GM23338 (cell line): ENCODE measurements at regions not wholly inside any gene's neighbourhood (a gene's known extent, or its start where the extent isn't known, plus 50 kb on each side); places are given as distances from the start of the nearest gene placed in this dataset.

Source experiments
- ATAC-seq: fragments of 200-7000 bp; cut with Tn5 transposase; 3 replicates; pipeline ENCODE4 v1.9.1; 2020
- DNase-seq: peaks from one replicate; pipeline ENCODE4 v3.0.0-alpha.2; 2015; ENCODE audit warnings: low spot score
- H2AFZ ChIP-seq: fragments of 200-600 bp; sonication (generic); 2 replicates; pipeline ENCODE4 v1.8.0; 2016; ENCODE audit warnings: antibody characterized with exemption, mild to moderate bottlenecking, moderate library complexity
- H3F3A ChIP-seq: fragments of 200-600 bp; sonication (generic); replicated peaks from 2 replicates; pipeline ENCODE4 v1.8.0; 2017; ENCODE audit warnings: antibody characterized with exemption, mixed run types, low read depth
- H3K27ac ChIP-seq: fragments of 200-600 bp; sonication (generic); 2 replicates; pipeline ENCODE4 v1.6.1; 2016; ENCODE audit warnings: low read depth
- H3K27me3 ChIP-seq: fragments of 200-600 bp; sonication (generic); 2 replicates; pipeline ENCODE4 v1.8.0; 2016; ENCODE audit warnings: mild to moderate bottlenecking, mixed run types, moderate library complexity; ENCODE audit not compliant: insufficient read depth
- H3K36me3 ChIP-seq: fragments of 200-600 bp; sonication (generic); 2 replicates; pipeline ENCODE4 v1.8.0; 2016; ENCODE audit warnings: mild to moderate bottlenecking; ENCODE audit not compliant: insufficient read depth
- H3K4me1 ChIP-seq: fragments of 200-600 bp; sonication (generic); 2 replicates; pipeline ENCODE4 v1.8.0; 2016; ENCODE audit warnings: mild to moderate bottlenecking, moderate library complexity; ENCODE audit not compliant: insufficient read depth
- H3K4me2 ChIP-seq: fragments of 200-600 bp; sonication (generic); 2 replicates; pipeline ENCODE4 v1.7.1; 2017; ENCODE audit warnings: mixed run types
- H3K4me3 ChIP-seq: fragments of 200-600 bp; sonication (generic); 2 replicates; pipeline ENCODE4 v1.6.1; 2016; ENCODE audit warnings: mixed run types
- H3K79me2 ChIP-seq: fragments of 200-600 bp; sonication (generic); replicated peaks from 2 replicates; pipeline ENCODE4 v1.8.0; 2017; ENCODE audit warnings: mild to moderate bottlenecking; ENCODE audit not compliant: insufficient read depth
- H3K9me2 ChIP-seq: fragments of 200-600 bp; sonication (generic); 2 replicates; pipeline ENCODE4 v1.8.0; 2017; ENCODE audit not compliant: insufficient read depth
- H4K20me1 ChIP-seq: fragments of 200-600 bp; sonication (generic); replicated peaks from 2 replicates; pipeline ENCODE4 v1.8.0; 2017; ENCODE audit warnings: mild to moderate bottlenecking; ENCODE audit not compliant: insufficient read depth
- H3K27ac Mint-ChIP-seq: 2 replicates; pipeline ENCODE4 v1.8.0; 2020; ENCODE audit warnings: inconsistent platforms, mild to moderate bottlenecking, moderate library complexity, mixed read lengths
- H3K27me3 Mint-ChIP-seq: 3 replicates; pipeline ENCODE4 v1.8.0; 2022; ENCODE audit warnings: low read depth, mild to moderate bottlenecking, moderate library complexity, mixed read lengths, inconsistent platforms; ENCODE audit not compliant: insufficient read depth, poor library complexity
- H3K36me3 Mint-ChIP-seq: 3 replicates; pipeline ENCODE4 v1.8.0; 2021; ENCODE audit warnings: low read depth, mild to moderate bottlenecking, inconsistent platforms, moderate library complexity, mixed read lengths
- H3K4me1 Mint-ChIP-seq: 3 replicates; pipeline ENCODE4 v1.8.0; 2020; ENCODE audit warnings: mild to moderate bottlenecking, inconsistent platforms, mixed read lengths
- H3K4me3 Mint-ChIP-seq: 3 replicates; pipeline ENCODE4 v1.8.0; 2021; ENCODE audit warnings: moderate library complexity, mild to moderate bottlenecking, inconsistent platforms, mixed read lengths
- H3K9me3 Mint-ChIP-seq: 3 replicates; pipeline ENCODE4 v1.8.0; 2020; ENCODE audit warnings: moderate library complexity, mild to moderate bottlenecking, inconsistent platforms, mixed read lengths
- CREB1 ChIP-seq: fragments of 250-450 bp; sonication (Bioruptor Pico); IDR thresholded peaks from 2 replicates; pipeline ENCODE4 v1.5.0; 2020; ENCODE audit warnings: low read depth, mild to moderate bottlenecking, moderate library complexity
- EZH2 ChIP-seq: fragments of 200-600 bp; sonication (generic); IDR thresholded peaks from one replicate; pipeline ENCODE4 v1.8.0; 2017; ENCODE audit warnings: antibody characterized with exemption, mild to moderate bottlenecking, low read depth; ENCODE audit not compliant: unreplicated experiment
- EZH2phosphoT487 ChIP-seq: fragments of 200-600 bp; sonication (generic); IDR thresholded peaks from one replicate; pipeline ENCODE4 v1.8.1; 2018; ENCODE audit warnings: antibody characterized with exemption; ENCODE audit not compliant: unreplicated experiment
- JUNB ChIP-seq: IDR thresholded peaks from one replicate; pipeline ENCODE4 v1.6.1; 2016; ENCODE audit warnings: antibody characterized with exemption; ENCODE audit not compliant: unreplicated experiment
- NANOG ChIP-seq: IDR thresholded peaks from 2 replicates; pipeline ENCODE4 v1.6.1; 2016; ENCODE audit warnings: antibody characterized with exemption, borderline replicate concordance
- REST ChIP-seq: IDR thresholded peaks from one replicate; pipeline ENCODE4 v1.6.1; 2018; ENCODE audit warnings: antibody characterized with exemption; ENCODE audit not compliant: unreplicated experiment
- STAT1 ChIP-seq: IDR thresholded peaks from one replicate; pipeline ENCODE4 v1.6.1; 2016; ENCODE audit warnings: antibody characterized with exemption; ENCODE audit not compliant: unreplicated experiment
- ZNF114 ChIP-seq: fragments of 250-450 bp; sonication (Bioruptor Pico); IDR thresholded peaks from 2 replicates; pipeline ENCODE4 v1.5.0; 2020; ENCODE audit warnings: mild to moderate bottlenecking, moderate library complexity
- TF ChIP-seq, protein P1 (sequence below), 2 experiments: fragments of 200-600 bp in 1 of 2; sonication (generic) in 1 of 2; conservative IDR thresholded peaks; 2 replicates each; pipeline versions ENCODE4 v1.5.1 to v1.6.1; 2016 to 2017; ENCODE audit warnings: antibody characterized with exemption in 2 of 2, low read depth in 2 of 2, mild to moderate bottlenecking in 2 of 2, moderate library complexity in 1 of 2

DNA sequence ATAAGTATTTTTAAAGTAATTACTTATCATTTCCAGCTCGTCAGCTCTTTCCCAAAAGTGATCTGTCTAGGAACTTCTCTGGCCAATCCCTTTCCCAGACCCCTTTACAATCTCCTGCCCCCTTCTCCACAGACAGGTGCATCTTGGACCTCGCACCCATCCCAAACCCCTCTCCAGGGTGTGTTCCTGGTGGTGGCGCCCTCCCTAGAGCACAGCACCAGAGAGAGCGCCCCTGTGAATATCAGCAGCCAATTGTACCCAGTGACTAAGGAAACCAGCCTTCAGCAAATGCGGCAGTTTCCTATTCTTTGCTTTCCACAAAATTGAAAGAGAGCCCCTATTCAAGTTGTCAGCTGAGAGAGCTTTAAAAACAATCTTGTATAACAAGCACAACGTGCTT, 157.7 kb downstream of the RNASET2 start:
- no peak for TF ChIP-seq CREB1
- TF ChIP-seq STAT1: no peak
- TF ChIP-seq, protein P1, sequence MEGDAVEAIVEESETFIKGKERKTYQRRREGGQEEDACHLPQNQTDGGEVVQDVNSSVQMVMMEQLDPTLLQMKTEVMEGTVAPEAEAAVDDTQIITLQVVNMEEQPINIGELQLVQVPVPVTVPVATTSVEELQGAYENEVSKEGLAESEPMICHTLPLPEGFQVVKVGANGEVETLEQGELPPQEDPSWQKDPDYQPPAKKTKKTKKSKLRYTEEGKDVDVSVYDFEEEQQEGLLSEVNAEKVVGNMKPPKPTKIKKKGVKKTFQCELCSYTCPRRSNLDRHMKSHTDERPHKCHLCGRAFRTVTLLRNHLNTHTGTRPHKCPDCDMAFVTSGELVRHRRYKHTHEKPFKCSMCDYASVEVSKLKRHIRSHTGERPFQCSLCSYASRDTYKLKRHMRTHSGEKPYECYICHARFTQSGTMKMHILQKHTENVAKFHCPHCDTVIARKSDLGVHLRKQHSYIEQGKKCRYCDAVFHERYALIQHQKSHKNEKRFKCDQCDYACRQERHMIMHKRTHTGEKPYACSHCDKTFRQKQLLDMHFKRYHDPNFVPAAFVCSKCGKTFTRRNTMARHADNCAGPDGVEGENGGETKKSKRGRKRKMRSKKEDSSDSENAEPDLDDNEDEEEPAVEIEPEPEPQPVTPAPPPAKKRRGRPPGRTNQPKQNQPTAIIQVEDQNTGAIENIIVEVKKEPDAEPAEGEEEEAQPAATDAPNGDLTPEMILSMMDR (conservative IDR thresholded peaks at IDR 0.05; ENCODE audit: low read depth in 2 of 2): peak; percentile 10 to 45; a peak in 1 of 4 replicates
- no peak for TF ChIP-seq REST
- TF ChIP-seq ZNF114: no peak
- no peak for TF ChIP-seq EZH2
- H3K36me3 ChIP-seq: no peaks in the 10 kb centered on the region
- no peak overlapping the region for H3K4me3 Mint-ChIP-seq
- H3K9me3 Mint-ChIP-seq: no peaks in the 10 kb centered on the region
- no peak for DNase-seq
- no peak overlapping the region for H3K27ac Mint-ChIP-seq
- H3F3A ChIP-seq: no peaks in the 10 kb centered on the region
- H3K9me2 ChIP-seq: no peaks in the 10 kb centered on the region
- H3K36me3 Mint-ChIP-seq: no peaks in the 10 kb centered on the region
- H3K27me3 Mint-ChIP-seq: peaks cover 3% of the 10 kb centered on the region
- no peaks in the 10 kb centered on the region for H3K79me2 ChIP-seq
- no peak overlapping the region for H3K27ac ChIP-seq
- H3K4me2 ChIP-seq: no peak overlapping the region
- no peak overlapping the region for H2AFZ ChIP-seq
- ATAC-seq: peak; percentile 61
- H3K4me1 ChIP-seq: no peaks in the 10 kb centered on the region
- no peaks in the 10 kb centered on the region for H3K4me1 Mint-ChIP-seq
- no peak overlapping the region for H3K4me3 ChIP-seq
- no peaks in the 10 kb centered on the region for H4K20me1 ChIP-seq
- H3K27me3 ChIP-seq: no peaks in the 10 kb centered on the region

DNA sequence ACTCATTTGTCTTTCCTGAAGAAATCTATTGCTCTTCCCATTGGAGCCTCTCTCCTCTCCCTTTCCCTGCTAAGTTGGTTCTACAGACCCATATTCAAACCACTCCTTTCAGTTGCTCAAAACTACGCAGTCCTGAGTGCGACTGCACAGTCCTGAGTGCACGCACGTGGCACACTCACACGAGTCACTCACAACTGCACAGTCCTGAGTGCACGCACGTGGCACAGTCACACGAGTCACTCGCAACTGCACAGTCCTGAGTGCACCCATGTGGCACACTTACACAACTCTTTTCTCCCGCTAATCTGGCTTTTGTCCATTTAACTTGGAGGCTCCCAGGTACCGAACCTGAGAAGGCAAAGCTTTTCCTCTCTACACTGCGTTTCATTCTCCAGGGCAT, 159.7 kb downstream of the RNASET2 start:
- Histone ChIP-seq H3F3A (no peaks in the 10 kb centered on the region), H3K4me1 (no peaks in the 10 kb centered on the region), H3K9me2 (no peaks in the 10 kb centered on the region), H3K79me2 (no peaks in the 10 kb centered on the region), H4K20me1 (no peaks in the 10 kb centered on the region), H3K4me3 (no peak overlapping the region), H3K27me3 (no peaks in the 10 kb centered on the region), H3K4me2 (no peak overlapping the region), H2AFZ (no peak overlapping the region), H3K27ac (no peak overlapping the region), H3K36me3 (no peaks in the 10 kb centered on the region)
- DNase-seq (no peak), ATAC-seq (no peak)
- H3K4me3 Mint-ChIP-seq: no peak overlapping the region
- no peaks in the 10 kb centered on the region; the same call in 2 of the 3 replicates for H3K9me3 Mint-ChIP-seq
- H3K36me3 Mint-ChIP-seq: no peaks in the 10 kb centered on the region
- H3K4me1 Mint-ChIP-seq: no peaks in the 10 kb centered on the region
- H3K27me3 Mint-ChIP-seq: peaks cover 3% of the 10 kb centered on the region
- TF ChIP-seq JUNB: no peak
- no peak for TF ChIP-seq EZH2
- TF ChIP-seq REST: no peak
- TF ChIP-seq NANOG: no peak
- no peak for TF ChIP-seq EZH2phosphoT487
- H3K27ac Mint-ChIP-seq: no peak overlapping the region
